NCI-H2081 (cell line): ENCODE measurements at regions not wholly inside any gene's neighbourhood (a gene's known extent, or its start where the extent isn't known, plus 50 kb on each side); places are given as distances from the start of the nearest gene placed in this dataset.
"Not testable (repeated sequence)": the region's sequence is repeated elsewhere in the genome, so short reads cannot be mapped to it uniquely, and the experiment has no call there.

Source experiments
- DNase-seq, 2 experiments: peaks; one replicate each; lab custom pipeline; 2025; lab: John Stamatoyannopoulos, UW

- DNase-seq, result no peak
These were observed 57.2 kb downstream of the BMP15 start for GRCh38 chrX:50967736-50968135.

- not testable (repeated sequence) for DNase-seq
These were observed 58.5 kb downstream of the BMP15 start for GRCh38 chrX:50968871-50969635.

DNA sequence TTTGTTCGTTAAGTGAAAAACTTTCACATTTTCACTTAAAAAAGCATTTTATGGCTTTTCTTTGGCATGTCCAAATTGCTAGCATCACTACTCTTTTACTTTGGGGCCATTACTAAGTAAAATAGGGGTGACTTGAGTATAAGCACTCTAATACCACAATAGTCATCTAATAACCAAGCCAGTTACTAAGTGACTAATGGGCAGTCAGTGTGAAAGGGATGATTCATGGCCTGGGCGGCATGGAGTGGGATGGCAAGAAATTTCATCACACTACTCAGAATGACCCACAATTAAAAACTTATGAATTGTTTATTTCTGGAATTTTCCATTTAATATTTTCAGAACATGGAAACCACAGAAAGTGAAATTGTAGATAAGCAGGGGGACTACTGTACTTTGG, 60.9 kb downstream of the BMP15 start:
- DNase-seq, result no peak

DNA sequence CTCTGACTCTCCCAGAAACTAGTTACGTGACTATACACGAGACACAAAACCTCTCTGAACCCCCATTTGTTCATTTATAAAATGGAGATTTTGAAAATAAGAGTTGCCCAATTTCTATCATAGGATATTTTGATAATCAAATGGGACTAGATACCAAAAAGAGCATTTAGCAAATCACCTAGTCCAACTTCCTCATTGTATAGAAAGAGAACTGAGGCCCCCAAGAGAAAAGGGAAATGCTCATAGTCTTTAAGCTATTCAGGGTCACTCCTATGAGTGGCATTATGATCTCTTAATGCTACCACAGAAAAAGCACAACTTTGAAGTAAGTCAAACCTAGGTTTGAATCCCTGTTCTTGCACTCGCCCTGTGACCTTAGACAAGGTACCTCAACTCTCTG, 62.7 kb downstream of the BMP15 start:
- no peak for DNase-seq

DNA sequence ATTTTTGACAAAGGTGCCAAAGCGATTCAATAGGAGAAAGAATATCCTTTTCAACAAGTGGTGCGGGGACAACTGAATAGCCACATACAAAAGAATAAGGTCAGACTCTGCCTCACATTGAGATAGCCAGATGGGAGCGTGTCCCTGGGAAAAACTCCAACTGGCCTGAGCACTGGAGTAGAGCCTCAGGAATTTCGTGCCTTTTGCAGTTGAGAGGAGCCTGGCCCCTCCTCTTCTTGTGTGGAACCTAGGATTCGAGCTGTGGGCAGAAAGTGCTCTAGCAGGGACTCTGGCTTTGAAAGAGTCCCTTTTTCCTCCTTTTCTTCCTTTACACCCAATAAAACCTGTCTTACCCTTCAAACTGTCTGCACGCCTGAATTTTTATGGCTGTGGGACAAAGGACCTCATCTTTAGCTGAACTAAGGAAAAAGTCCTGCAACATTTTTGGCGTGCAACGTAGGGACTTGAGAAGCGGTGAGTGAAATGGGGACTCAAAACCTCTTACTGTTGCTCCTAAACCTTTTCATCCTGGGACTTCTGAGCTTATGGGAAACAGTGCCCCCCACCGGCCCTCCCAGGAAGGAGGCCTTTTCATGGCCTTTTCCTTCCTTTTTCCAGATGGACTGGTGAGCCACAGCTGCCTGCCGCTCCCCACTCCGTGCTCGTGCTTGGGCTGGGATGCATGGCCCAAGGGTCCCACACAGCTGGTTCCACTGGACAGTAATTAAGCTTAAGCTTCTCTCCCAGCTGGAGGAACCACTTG, 68.6 kb downstream of the BMP15 start:
- DNase-seq, result no peak

- no peak for DNase-seq
These were observed 69.7 kb downstream of the BMP15 start for GRCh38 chrX:50980251-50980650.

DNA sequence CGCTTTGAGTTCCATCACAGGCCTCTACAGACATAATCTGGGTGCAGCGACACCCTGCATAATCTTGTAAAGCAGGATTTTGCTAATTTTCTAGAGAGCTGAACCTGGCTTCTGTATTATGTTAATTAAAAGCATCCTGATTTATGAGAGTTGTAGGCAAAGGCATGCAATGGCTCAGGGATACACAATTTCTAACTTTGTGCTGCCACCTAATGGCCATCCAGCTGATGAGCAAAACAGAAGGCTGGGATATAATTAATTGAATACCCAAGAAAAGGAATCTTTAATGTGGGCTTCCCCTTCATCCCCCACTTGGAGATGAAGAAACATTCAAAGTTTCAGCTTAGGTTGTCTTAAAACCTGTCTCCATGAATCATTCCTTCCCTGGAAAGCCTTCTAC, 78.1 kb downstream of the BMP15 start:
- DNase-seq, result peak; percentile 11 to 24

GRCh38 chrX:50996930-50997329, 86.4 kb downstream of the BMP15 start:
- DNase-seq, result no peak

- DNase-seq, result not testable (repeated sequence)
These were observed 89.8 kb downstream of the BMP15 start for GRCh38 chrX:51000384-51000783.

DNA sequence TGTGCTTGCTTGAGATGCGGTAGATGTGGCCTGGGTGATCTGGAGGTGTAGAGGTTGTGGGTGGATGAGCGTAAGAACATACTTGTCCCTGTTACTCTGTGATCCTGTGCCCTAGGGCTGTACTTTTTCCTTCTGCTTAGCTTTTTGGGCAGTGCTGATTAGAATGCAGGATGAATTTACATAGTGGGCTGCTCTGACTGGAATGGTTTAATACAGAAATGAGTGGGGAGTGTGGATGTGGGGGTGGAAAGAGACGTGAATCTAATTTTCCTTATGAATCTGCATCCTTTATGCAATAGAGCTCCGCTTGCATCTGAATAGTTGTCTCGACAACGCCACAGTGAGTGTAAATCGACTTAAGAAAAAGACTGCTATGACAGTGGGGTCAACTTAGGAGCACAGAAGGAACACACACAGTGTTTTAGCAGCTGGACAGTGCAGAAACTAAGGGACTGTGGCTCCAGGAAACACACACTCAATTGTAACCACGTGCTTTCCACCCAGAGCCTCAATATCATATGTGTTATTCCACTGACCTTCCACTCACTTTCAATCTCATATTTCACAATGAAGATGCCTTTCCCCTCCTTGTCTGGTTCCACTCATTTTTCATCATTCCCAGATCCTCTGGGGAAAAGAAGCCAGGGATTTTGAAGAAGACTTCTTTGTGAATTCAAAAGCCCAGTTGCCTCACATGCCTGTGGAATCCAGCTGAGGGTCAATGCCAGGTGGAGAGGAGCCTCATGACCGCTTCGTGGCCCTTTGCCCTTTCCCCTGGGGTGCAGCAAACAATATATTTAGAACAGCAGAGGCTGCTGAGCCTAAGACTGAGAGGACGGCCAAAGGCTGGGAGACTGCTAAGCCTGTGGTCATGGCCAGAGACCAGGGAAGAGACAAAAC, 91.4 kb downstream of the BMP15 start:
- DNase-seq, result not testable (repeated sequence)

DNA sequence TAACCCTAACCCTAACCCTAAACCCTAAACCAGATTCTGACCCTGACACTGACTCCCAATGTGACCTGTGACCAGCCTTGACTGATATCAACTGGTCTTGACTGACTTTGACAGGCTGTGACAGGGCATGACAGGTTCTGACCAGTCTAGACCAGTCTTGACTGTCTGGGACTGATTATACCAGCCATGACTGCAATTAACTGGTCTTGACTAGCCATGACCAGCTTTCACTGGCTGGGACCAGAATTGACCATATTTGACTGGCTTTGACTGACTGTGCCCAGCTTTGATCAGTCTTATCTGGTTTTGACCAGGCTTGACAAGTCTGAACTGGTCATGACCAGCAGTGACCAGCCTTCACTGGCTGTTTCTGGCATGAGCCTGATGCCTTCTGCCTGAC, 95.5 kb downstream of the BMP15 start:
- DNase-seq, result no peak

- no peak for DNase-seq
These were observed 113.7 kb downstream of the BMP15 start for GRCh38 chrX:51024106-51024696.

DNA sequence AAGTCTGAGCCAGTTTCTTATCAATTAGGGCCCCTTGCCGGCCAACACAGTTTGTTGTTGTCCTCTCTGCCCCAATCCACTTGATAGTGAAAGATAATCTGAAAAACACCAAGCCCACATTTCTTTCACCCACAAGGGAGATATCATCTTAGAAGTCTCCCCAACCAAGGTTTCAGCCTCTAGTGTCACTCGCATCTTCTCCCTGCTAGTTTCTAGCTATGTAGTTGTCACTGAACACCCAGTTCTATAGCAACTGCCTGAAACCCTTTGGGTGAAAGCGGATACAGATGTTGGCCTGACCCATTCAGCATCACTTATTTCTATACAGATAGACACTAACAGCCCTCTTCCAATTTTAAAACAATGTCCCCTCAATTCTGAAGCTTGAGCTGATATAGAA, 116.3 kb downstream of the BMP15 start:
- DNase-seq, result no peak

GRCh38 chrX:51035746-51036145, 125.2 kb downstream of the BMP15 start:
- no peak for DNase-seq

DNA sequence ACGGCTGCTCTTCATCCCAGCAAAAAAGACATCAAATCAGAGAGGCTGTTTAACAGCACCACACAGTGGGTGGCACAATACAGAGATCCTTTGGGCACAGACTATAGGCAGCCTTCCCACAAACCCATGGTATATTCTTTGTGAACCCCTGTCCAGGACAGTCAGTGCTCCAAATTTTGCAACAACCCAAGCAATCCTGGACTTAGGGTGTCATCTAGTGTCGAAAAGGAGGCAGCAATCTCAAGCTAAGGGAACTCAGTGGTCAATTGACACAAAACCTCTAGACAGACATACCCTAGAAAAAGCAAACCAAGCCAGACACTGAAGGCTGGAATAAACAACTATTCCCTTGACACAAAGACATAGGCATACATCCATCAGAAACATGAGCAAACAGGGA, 137.4 kb downstream of the BMP15 start:
- DNase-seq, result no peak

GRCh38 chrX:51053741-51054140, 143.2 kb downstream of the BMP15 start:
- no peak for DNase-seq

GRCh38 chrX:51098046-51098445, 187.5 kb downstream of the BMP15 start:
- no peak for DNase-seq

DNA sequence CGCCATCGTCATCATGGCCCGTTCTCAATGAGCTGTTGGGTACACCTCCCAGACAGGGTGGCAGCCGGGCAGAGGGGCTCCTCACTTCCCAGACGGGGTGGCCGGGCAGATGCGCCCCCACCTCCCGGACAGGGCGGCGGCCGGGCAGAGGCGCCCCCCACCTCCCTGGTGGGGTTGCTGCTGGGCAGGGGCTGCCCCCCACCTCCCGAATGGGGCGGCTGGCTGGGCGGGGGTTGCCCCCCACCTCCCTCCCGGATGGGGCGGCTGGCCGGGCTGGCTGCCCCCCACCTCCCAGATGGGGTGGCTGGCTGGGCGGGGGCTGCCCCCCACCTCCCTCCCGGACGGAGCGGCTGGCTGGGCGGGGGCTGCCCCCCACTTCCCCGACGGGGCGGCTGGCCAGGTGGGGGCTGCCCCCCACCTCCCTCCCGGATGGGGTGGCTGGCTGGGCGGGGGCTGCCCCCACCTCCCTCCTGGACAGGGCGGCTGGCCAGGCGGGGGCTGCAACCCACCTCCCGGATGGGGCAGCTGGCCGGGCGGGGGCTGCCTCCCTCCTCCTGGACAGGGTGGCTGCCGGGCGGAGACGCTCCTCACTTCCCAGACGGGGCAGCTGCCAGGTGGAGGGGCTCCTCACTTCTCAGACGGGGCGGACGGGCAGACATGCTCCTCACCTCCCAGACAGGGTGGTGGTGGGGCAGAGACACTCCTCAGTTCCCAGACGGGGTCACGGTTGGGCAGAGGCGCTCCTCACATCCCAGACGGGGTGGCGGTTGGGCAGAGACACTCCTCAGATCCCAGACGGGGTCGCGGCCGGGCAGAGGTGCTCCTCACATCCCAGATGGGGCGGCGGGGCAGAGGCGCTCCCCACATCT, 208.8 kb downstream of the BMP15 start:
- not testable (repeated sequence) for DNase-seq

GRCh38 chrX:51125743-51126142, 206.9 kb upstream of the NUDT10 start:
- DNase-seq, result not testable (repeated sequence)

- peak; percentile 40 to 41 for DNase-seq
These were observed 187.7 kb upstream of the NUDT10 start for GRCh38 chrX:51144828-51145442.

DNA sequence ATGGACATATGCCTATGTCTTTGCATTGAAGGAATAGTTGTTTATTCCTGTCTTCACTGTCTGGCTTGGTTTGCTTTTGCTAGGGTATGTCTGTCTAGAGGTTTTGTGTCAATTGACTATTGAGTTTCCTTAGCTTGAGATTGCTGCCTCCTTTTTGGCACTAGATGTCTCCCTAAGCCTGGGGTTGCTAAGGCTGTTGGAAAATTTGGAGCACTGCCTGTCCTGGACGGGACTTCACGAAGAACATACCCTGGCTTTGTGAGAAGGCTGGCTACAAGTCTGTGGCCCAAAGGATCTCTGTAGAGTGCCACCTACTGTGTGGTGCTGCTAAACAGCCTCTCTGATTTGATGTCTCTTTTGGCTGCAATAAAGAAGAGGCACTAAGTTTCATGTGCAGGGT, 183.8 kb upstream of the NUDT10 start:
- no peak for DNase-seq
